SJSA1 (cell line): ENCODE measurements at regions not wholly inside any gene's neighbourhood (a gene's known extent, or its start where the extent isn't known, plus 50 kb on each side); places are given as distances from the start of the nearest gene placed in this dataset.
"Not testable (repeated sequence)": the region's sequence is repeated elsewhere in the genome, so short reads cannot be mapped to it uniquely, and the experiment has no call there.

Experiments used
- DNase-seq, 2 experiments: peaks; one replicate each; pipeline ENCODE4 v3.0.0-alpha.2; 2015 to 2020; ENCODE audit warnings: low spot score in 2 of 2, low read depth in 1 of 2
- H3K27ac ChIP-seq: fragments of 250-450 bp; sonication (Bioruptor Pico); 2 replicates; pipeline ENCODE4 v1.5.1; 2020; ENCODE audit warnings: mild to moderate bottlenecking, moderate library complexity
- H3K27me3 ChIP-seq: fragments of 250-450 bp; sonication (Bioruptor Pico); replicated peaks from 2 replicates; pipeline ENCODE4 v1.5.1; 2020; ENCODE audit warnings: mild to moderate bottlenecking, moderate library complexity
- H3K36me3 ChIP-seq: fragments of 250-450 bp; sonication (Bioruptor Pico); 2 replicates; pipeline ENCODE4 v1.5.1; 2020; ENCODE audit warnings: mild to moderate bottlenecking
- H3K4me1 ChIP-seq: fragments of 250-450 bp; sonication (Bioruptor Pico); replicated peaks from 2 replicates; pipeline ENCODE4 v1.6.1; 2021; ENCODE audit warnings: mild to moderate bottlenecking
- H3K4me3 ChIP-seq: fragments of 250-450 bp; sonication (Bioruptor Pico); 2 replicates; pipeline ENCODE4 v1.5.1; 2020; ENCODE audit warnings: mild to moderate bottlenecking
- H3K9me3 ChIP-seq: fragments of 250-450 bp; sonication (Bioruptor Pico); replicated peaks from 2 replicates; pipeline ENCODE4 v1.5.1; 2020; ENCODE audit warnings: mild to moderate bottlenecking

GRCh38 chr6:9335431-9335830 is 900.1 kb upstream of the SLC35B3 start:
- no peaks in the 10 kb centered on the region for H3K27me3 ChIP-seq
- no peak overlapping the region for H3K4me3 ChIP-seq
- no peak for DNase-seq
- no peaks in the 10 kb centered on the region for H3K9me3 ChIP-seq
- H3K27ac ChIP-seq = no peak overlapping the region
- no peaks in the 10 kb centered on the region for H3K36me3 ChIP-seq
- no peaks in the 10 kb centered on the region for H3K4me1 ChIP-seq

- H3K4me3 ChIP-seq = no peak overlapping the region
- H3K27me3 ChIP-seq = no peaks in the 10 kb centered on the region
- H3K27ac ChIP-seq = no peak overlapping the region
- no peak for DNase-seq
- no peaks in the 10 kb centered on the region for H3K4me1 ChIP-seq
- H3K36me3 ChIP-seq = no peaks in the 10 kb centered on the region
- no peaks in the 10 kb centered on the region for H3K9me3 ChIP-seq
Observed at GRCh38 chr6:9334979-9335378, 899.6 kb upstream of the SLC35B3 start.

DNA sequence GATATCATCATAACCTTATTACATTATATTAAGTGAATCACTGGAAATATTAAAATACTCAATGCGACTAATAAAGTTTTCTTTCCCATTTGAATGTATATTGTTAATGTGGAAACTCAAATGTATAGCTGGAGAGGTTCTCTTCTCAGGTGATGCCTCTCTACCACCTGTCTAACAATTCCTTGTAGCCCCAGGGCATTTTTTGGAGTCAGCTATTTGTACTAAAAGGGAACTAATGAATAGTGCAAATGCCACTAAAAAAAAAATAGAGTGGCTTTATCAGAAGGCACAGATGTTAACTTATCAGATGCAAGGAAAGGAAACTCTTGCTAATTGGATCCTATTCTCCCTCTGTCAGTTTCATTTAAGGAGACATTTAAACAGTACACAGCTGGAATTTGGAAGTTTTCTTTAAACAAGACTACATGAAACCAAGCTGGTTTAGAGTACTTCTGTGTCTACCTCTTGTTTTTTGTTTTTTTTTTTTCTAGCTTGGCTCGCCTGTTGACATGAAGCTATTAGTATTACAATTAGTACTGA is 897.0 kb upstream of the SLC35B3 start:
- Histone ChIP-seq H3K4me1 (no peaks in the 10 kb centered on the region), H3K27ac (no peak overlapping the region), H3K4me3 (no peak overlapping the region), H3K9me3 (no peaks in the 10 kb centered on the region), H3K36me3 (no peaks in the 10 kb centered on the region), H3K27me3 (no peaks in the 10 kb centered on the region)
- no peak for DNase-seq

DNA sequence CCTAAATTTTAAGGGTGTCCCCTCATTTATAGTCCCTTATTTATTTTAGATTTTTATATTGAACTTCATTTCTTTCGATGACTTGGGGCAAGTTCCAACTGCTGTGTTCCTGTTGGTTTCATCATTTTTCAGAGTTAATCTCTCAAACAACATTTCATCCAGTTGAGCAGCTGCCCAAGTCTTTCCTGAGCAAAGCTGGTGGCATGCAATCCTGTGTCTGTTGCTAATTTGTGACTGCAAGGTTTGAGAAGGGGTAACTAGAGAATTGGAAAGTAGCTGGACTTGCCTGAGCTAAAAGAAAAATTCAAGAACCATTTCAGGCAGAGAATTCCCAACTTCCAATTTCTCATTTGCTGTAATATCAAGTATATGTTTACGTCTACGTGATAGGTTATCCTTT is 881.5 kb upstream of the SLC35B3 start:
- H3K27ac ChIP-seq = no peak overlapping the region
- no peaks in the 10 kb centered on the region for H3K4me1 ChIP-seq
- no peaks in the 10 kb centered on the region for H3K27me3 ChIP-seq
- H3K9me3 ChIP-seq = no peaks in the 10 kb centered on the region
- H3K36me3 ChIP-seq = no peaks in the 10 kb centered on the region
- DNase-seq = no peak
- no peak overlapping the region for H3K4me3 ChIP-seq

- Histone ChIP-seq H3K27ac (no peak overlapping the region), H3K27me3 (no peaks in the 10 kb centered on the region), H3K9me3 (no peaks in the 10 kb centered on the region), H3K4me3 (no peak overlapping the region), H3K36me3 (no peaks in the 10 kb centered on the region), H3K4me1 (no peaks in the 10 kb centered on the region)
- DNase-seq = no peak
Observed at GRCh38 chr6:9315966-9316650, 880.8 kb upstream of the SLC35B3 start.

DNA sequence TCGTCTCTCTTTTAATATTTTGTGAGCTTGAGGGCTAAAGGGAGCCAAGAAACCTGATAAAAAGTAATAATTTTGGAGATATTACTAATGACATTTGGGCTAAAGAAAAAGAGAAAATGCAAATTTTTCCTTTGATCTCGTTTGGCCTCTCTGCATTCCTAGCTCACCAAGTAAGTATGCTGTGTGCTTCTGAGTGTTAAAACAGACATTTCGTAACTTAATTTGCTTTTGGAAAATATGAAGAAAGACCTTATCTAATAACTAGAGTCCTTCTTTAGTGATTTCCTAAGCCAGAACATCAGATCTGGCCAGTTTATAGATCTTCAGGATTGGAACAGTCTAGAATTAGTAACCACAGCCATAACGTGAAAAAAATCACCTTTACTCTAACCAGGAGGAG is 872.9 kb upstream of the SLC35B3 start:
- no peak for DNase-seq
- Histone ChIP-seq H3K4me3 (no peak overlapping the region), H3K9me3 (no peaks in the 10 kb centered on the region), H3K27ac (no peak overlapping the region), H3K27me3 (no peaks in the 10 kb centered on the region), H3K36me3 (no peaks in the 10 kb centered on the region), H3K4me1 (no peaks in the 10 kb centered on the region)

GRCh38 chr6:9307786-9308185 is 872.4 kb upstream of the SLC35B3 start:
- H3K27ac ChIP-seq = no peak overlapping the region
- no peak overlapping the region for H3K4me3 ChIP-seq
- no peaks in the 10 kb centered on the region for H3K4me1 ChIP-seq
- no peaks in the 10 kb centered on the region for H3K9me3 ChIP-seq
- H3K36me3 ChIP-seq = no peaks in the 10 kb centered on the region
- no peaks in the 10 kb centered on the region for H3K27me3 ChIP-seq
- DNase-seq = no peak

DNA sequence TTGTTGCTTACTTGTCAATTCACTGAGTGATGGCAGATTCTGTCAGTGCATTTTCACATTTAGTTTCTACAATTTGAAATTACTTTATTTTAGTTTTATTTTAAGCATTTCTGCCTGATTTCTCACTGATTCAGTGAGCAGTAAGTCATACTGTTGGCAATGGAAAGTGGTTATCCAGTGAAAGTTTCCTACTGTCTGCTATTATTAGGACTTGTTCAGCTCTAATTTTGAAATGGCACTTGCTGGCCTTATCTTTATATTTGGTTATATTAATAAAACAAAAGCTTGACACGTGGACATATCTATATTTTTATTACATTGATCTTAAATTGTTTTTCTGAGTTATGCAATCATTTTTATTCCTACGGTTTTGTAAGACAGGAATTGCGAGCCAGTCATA is 871.8 kb upstream of the SLC35B3 start:
- Histone ChIP-seq H3K27me3 (no peaks in the 10 kb centered on the region), H3K4me3 (no peak overlapping the region), H3K36me3 (no peaks in the 10 kb centered on the region), H3K27ac (no peak overlapping the region), H3K4me1 (no peaks in the 10 kb centered on the region), H3K9me3 (no peaks in the 10 kb centered on the region)
- no peak for DNase-seq

DNA sequence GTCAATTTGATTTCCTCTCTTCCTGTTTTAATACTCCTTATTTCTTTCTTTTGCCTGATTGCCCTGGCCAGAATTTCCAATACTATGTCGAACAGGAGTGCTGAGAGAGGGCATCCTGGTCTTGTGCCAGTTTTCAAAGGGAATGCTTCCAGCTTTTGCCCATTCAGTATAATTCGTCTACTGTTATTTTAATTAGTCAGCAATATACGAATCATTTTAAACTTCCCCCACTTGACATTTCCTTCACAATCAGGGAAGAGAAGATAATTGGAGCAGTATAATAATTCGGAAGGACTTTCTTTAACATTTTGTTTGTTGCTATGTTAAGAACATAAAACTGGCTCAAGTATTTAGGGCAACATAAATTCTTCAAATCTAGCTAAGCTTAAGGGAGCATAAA is 860.3 kb upstream of the SLC35B3 start:
- no peaks in the 10 kb centered on the region for H3K36me3 ChIP-seq
- DNase-seq = no peak
- H3K9me3 ChIP-seq = no peaks in the 10 kb centered on the region
- no peak overlapping the region for H3K4me3 ChIP-seq
- no peaks in the 10 kb centered on the region for H3K27me3 ChIP-seq
- H3K4me1 ChIP-seq = no peaks in the 10 kb centered on the region
- H3K27ac ChIP-seq = no peak overlapping the region

GRCh38 chr6:9292975-9293374 is 857.6 kb upstream of the SLC35B3 start:
- no peaks in the 10 kb centered on the region for H3K4me1 ChIP-seq
- H3K27me3 ChIP-seq = no peaks in the 10 kb centered on the region
- H3K9me3 ChIP-seq = no peaks in the 10 kb centered on the region
- H3K36me3 ChIP-seq = no peaks in the 10 kb centered on the region
- DNase-seq = no peak
- H3K27ac ChIP-seq = no peak overlapping the region
- H3K4me3 ChIP-seq = no peak overlapping the region

DNA sequence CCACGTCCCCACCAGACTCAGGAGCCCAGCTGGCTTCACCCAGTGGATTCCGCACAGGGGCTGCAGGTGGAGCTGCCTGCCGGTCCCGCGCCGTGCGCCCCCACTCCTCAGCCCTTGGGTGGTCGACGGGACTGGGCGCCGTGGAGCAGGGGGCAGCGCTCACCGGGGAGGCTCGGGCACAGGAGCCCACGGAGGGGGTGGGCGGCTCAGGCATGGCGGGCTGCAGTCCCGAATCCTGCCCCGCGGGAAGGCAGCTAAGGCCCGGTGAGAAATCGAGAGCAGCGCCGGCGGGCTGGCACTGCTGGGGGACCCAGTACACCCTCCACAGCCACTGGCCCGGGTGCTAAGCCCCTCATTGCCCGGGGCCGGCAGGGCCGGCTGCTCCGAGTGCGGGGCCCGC is 855.0 kb upstream of the SLC35B3 start:
- H3K27ac ChIP-seq, DNase-seq, H3K27me3 ChIP-seq: not testable (repeated sequence)

DNA sequence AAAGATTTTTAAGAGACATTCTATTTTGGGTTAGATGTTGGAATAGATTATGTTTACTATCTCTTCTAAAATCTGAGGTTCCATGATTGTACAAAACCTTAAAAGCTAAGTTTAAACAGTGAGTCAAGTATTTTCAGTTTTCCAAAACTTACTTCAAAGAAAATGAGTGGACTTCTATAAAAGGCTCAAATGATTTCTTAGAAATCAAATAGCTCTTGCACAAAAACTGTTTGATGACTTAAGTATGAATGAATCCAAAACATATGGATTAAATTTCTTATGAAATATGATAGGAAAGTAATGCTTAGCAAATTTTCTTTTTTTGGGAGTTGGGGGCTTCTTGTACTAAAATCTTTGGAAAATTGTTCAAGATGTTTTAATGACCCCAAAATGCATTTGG is 837.3 kb upstream of the SLC35B3 start:
- DNase-seq = no peak
- H3K4me1 ChIP-seq = no peaks in the 10 kb centered on the region
- no peaks in the 10 kb centered on the region for H3K36me3 ChIP-seq
- H3K4me3 ChIP-seq = no peak overlapping the region
- H3K27me3 ChIP-seq = no peaks in the 10 kb centered on the region
- H3K9me3 ChIP-seq = no peaks in the 10 kb centered on the region
- no peak overlapping the region for H3K27ac ChIP-seq

More for the DNA sequence above, 855.0 kb upstream of the SLC35B3 start:
- not testable (repeated sequence) for H3K9me3 ChIP-seq, H3K4me3 ChIP-seq, H3K4me1 ChIP-seq, H3K36me3 ChIP-seq

GRCh38 chr6:9266741-9267140 is 831.4 kb upstream of the SLC35B3 start:
- Histone ChIP-seq H3K27me3 (no peaks in the 10 kb centered on the region), H3K4me1 (no peaks in the 10 kb centered on the region), H3K36me3 (no peaks in the 10 kb centered on the region), H3K4me3 (no peak overlapping the region), H3K27ac (no peak overlapping the region), H3K9me3 (no peaks in the 10 kb centered on the region)
- DNase-seq = no peak

- H3K4me1 ChIP-seq = no peaks in the 10 kb centered on the region
- 0 out of 2 replicates have a peak, but pooled peaks cover 4% of the 10 kb centered on the region for H3K9me3 ChIP-seq
- no peak overlapping the region for H3K27ac ChIP-seq
- DNase-seq = no peak
- no peaks in the 10 kb centered on the region for H3K27me3 ChIP-seq
- H3K36me3 ChIP-seq = no peaks in the 10 kb centered on the region
- no peak overlapping the region for H3K4me3 ChIP-seq
Observed at GRCh38 chr6:9257215-9257614, 821.9 kb upstream of the SLC35B3 start.

- Histone ChIP-seq H3K4me3 (no peak overlapping the region), H3K9me3 (no peaks in the 10 kb centered on the region), H3K4me1 (no peaks in the 10 kb centered on the region), H3K27me3 (no peaks in the 10 kb centered on the region), H3K27ac (no peak overlapping the region), H3K36me3 (no peaks in the 10 kb centered on the region)
- DNase-seq = no peak
Observed at GRCh38 chr6:9254251-9254650, 818.9 kb upstream of the SLC35B3 start.
